ENCODE measurements at regions not wholly inside any gene's neighbourhood (a gene's known extent, or its start where the extent isn't known, plus 50 kb on each side); places are given as distances from the start of the nearest gene placed in this dataset.

- no peak for DNase-seq (ENCODE audit: low read depth)
Measured at GRCh38 chr3:15952543-15953175, 154.9 kb upstream of the ANKRD28 start.

GRCh38 chr3:15953841-15954240 is 156.1 kb upstream of the ANKRD28 start:
- DNase-seq (ENCODE audit: low read depth) = peak; percentile 29

- no peak for DNase-seq (ENCODE audit: low read depth)
Measured at GRCh38 chr3:15955968-15956367, 158.2 kb upstream of the ANKRD28 start.

GRCh38 chr3:15958692-15959433 is 161.1 kb upstream of the ANKRD28 start:
- peak; percentile 3 for DNase-seq (ENCODE audit: low read depth)

- DNase-seq (ENCODE audit: low read depth) = no peak
Measured at GRCh38 chr3:15959434-15959811, 161.6 kb upstream of the ANKRD28 start.

GRCh38 chr3:15964605-15965442 is 167.0 kb upstream of the ANKRD28 start:
- no peak for DNase-seq (ENCODE audit: low read depth)

GRCh38 chr3:15967577-15967976 is 169.8 kb upstream of the ANKRD28 start:
- no peak for DNase-seq (ENCODE audit: low read depth)

GRCh38 chr3:15969874-15970640 is 172.3 kb upstream of the ANKRD28 start:
- DNase-seq (ENCODE audit: low read depth) = no peak

- no peak for DNase-seq (ENCODE audit: low read depth)
Measured at GRCh38 chr3:15973414-15973813, 175.6 kb upstream of the ANKRD28 start.

GRCh38 chr3:15973940-15974339 is 176.2 kb upstream of the ANKRD28 start:
- DNase-seq (ENCODE audit: low read depth) = peak; percentile 14

- no peak for DNase-seq (ENCODE audit: low read depth)
Measured at GRCh38 chr3:15974647-15975046, 176.9 kb upstream of the ANKRD28 start.

- no peak for DNase-seq (ENCODE audit: low read depth)
Measured at GRCh38 chr3:15976524-15976923, 178.7 kb upstream of the ANKRD28 start.

GRCh38 chr3:15977090-15977489 is 179.3 kb upstream of the ANKRD28 start:
- DNase-seq (ENCODE audit: low read depth) = no peak

- DNase-seq (ENCODE audit: low read depth) = no peak
Measured at GRCh38 chr3:15977598-15978232, 179.9 kb upstream of the ANKRD28 start.

- DNase-seq (ENCODE audit: low read depth) = no peak
Measured at GRCh38 chr3:15978801-15979200, 181.0 kb upstream of the ANKRD28 start.

GRCh38 chr3:15979495-15979894 is 181.7 kb upstream of the ANKRD28 start:
- DNase-seq (ENCODE audit: low read depth) = no peak

- DNase-seq (ENCODE audit: low read depth) = no peak
Measured at GRCh38 chr3:15979900-15980299, 182.1 kb upstream of the ANKRD28 start.

- no peak for DNase-seq (ENCODE audit: low read depth)
Measured at GRCh38 chr3:15982243-15982642, 184.5 kb upstream of the ANKRD28 start.

- peak; percentile 93 for DNase-seq (ENCODE audit: low read depth)
Measured at GRCh38 chr3:15982667-15983196, 185.0 kb upstream of the ANKRD28 start.

GRCh38 chr3:15983232-15983631 is 185.5 kb upstream of the ANKRD28 start:
- DNase-seq (ENCODE audit: low read depth) = peak; percentile 81

GRCh38 chr3:15983693-15984092 is 185.9 kb upstream of the ANKRD28 start:
- DNase-seq (ENCODE audit: low read depth) = no peak

All from amniotic epithelial cell (primary cell).